Activated CD4-positive, alpha-beta T cell treated with anti-CD3 and anti-CD28 coated beads for 36 hours (primary cell): ENCODE measurements at regions not wholly inside any gene's neighbourhood (a gene's known extent, or its start where the extent isn't known, plus 50 kb on each side); places are given as distances from the start of the nearest gene placed in this dataset.

Experiments
- ATAC-seq: fragments of 200-7000 bp; cut with Tn5 transposase; one replicate; pipeline ENCODE4 v1.10.0; 2021; ENCODE audit warnings: mild to moderate bottlenecking, moderate library complexity
- CTCF ChIA-PET: fragments of 350-600 bp; sonication (Branson Sonifier 250); formaldehyde crosslinking; loops from one replicate; lab custom pipeline; 2021; ENCODE audit warnings: antibody characterized with exemption; lab: Charles Lee
- POLR2A ChIA-PET: fragments of 350-600 bp; sonication (Branson Sonifier 250); formaldehyde crosslinking; loops from one replicate; lab custom pipeline; 2021; ENCODE audit warnings: antibody characterized with exemption, inconsistent platforms; lab: Charles Lee
- DNase-seq: peaks from one replicate; pipeline ENCODE4 v3.0.0-alpha.2; 2020
- H3K27ac Mint-ChIP-seq: one replicate; pipeline ENCODE4 v1.8.0; 2021; ENCODE audit warnings: mixed read lengths
- H3K27me3 Mint-ChIP-seq: one replicate; pipeline ENCODE4 v1.8.0; 2021; ENCODE audit warnings: mixed read lengths
- H3K36me3 Mint-ChIP-seq: one replicate; pipeline ENCODE4 v1.8.0; 2021; ENCODE audit warnings: low read depth, mixed read lengths
- H3K4me1 Mint-ChIP-seq: one replicate; pipeline ENCODE4 v1.8.0; 2021; ENCODE audit warnings: mixed read lengths
- H3K4me3 Mint-ChIP-seq: one replicate; pipeline ENCODE4 v1.8.0; 2021; ENCODE audit warnings: mild to moderate bottlenecking, moderate library complexity, mixed read lengths
- H3K9me3 Mint-ChIP-seq: one replicate; pipeline ENCODE4 v1.8.0; 2021; ENCODE audit warnings: low read depth, mixed read lengths
- intact Hi-C, 2 experiments: fragments of 100-400 bp; cut with DNase I in 1 of 2; cut with micrococcal nuclease in 1 of 2; formaldehyde crosslinking; loops; one replicate each; pipeline versions ENCODE4 v1.14.2 to v1.15.1; 2022 to 2024; cut with DNase I, micrococcal nuclease

DNA sequence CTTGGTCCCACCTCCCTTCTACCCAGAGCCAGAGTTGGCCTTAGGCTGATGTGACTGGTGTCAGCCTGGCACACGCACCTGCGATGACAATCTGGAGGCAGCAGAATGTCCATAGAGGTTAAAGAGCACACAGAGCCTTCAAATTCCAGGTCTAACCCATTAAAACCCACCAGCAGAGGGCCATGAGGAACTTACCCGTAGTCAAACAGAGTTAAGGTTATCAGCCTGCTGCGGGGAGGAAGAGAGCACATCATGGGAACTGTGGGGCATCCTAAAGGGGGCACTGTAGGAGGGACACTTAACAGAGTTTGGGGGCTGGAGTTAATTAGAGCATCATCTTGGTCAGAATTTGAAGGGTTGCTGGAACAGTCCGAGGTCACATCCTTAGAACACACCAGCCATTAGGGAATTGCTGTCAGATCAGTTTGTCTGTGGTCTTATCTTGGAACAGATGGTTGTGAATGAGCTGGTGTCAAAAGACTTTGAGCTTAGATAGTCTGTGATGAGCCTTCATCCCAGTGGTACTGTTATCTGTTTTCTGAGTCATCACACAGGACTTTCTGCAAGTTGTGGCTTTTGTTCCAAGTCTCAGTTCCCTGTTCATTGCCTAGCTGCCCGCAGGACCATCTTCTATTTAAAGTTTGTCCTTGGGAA is 248.6 kb downstream of the LOXHD1 start:
- no peak overlapping the region for H3K27ac Mint-ChIP-seq
- no peaks in the 10 kb centered on the region for H3K9me3 Mint-ChIP-seq
- no peak overlapping the region for H3K4me3 Mint-ChIP-seq
- POLR2A ChIA-PET = no interaction called here
- H3K27me3 Mint-ChIP-seq = peaks cover 4% of the 10 kb centered on the region
- no peaks in the 10 kb centered on the region for H3K4me1 Mint-ChIP-seq
- DNase-seq = no peak
- CTCF ChIA-PET = no interaction called here
- no peaks in the 10 kb centered on the region for H3K36me3 Mint-ChIP-seq
- no peak for ATAC-seq
- intact Hi-C loops = loop anchor here in 1 of 2 experiments (10.0 kb wide), 1 partner anchor 246 kb away; the partner anchor contains the start of gene LOXHD1

DNA sequence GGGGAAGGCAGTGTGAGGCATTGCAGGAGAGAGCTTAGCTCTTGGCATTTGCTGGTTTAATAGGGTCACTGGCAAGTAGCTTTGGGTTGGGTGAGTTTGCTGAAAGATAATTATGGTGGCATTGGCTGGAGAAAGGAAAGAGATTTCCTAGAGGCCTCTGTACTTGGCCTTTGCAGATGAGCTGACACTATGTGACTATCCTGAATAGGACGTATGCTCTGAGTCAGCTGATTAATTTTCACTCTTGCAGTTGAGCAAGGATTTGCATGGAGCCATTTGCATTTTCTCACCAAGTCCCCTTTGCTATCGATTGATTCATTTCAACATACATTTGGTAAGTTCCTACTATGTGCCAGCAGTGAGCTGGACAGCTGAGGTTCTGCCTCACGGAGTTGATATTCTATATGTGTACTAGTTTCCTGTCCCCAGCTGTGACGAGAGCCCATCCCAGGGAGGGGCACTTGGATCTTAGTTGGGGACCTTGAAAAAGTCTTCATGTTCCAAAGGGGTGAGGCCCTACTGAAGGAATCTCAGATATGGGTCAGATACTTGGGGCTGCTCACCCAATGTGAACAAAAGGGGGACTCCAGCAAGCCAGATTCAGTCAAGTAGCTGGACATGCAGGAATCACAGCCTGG is 245.7 kb downstream of the LOXHD1 start:
- Mint-ChIP-seq H3K36me3 (no peaks in the 10 kb centered on the region), H3K27ac (no peak overlapping the region), H3K27me3 (peaks cover 2% of the 10 kb centered on the region), H3K9me3 (no peaks in the 10 kb centered on the region), H3K4me3 (no peak overlapping the region), H3K4me1 (no peaks in the 10 kb centered on the region)
- ChIA-PET POLR2A (no interaction called here), CTCF (interaction anchor here (1.0 kb wide), 1 partner anchor 247 kb away, joined by 3 read pairs; no protein-coding TSS in a partner anchor)
- no peak for ATAC-seq
- no peak for DNase-seq
- intact Hi-C loops = no loop called here

- Mint-ChIP-seq H3K9me3 (no peaks in the 10 kb centered on the region), H3K4me3 (no peak overlapping the region), H3K27ac (no peak overlapping the region), H3K4me1 (no peaks in the 10 kb centered on the region), H3K36me3 (no peaks in the 10 kb centered on the region), H3K27me3 (peaks cover 2% of the 10 kb centered on the region)
- DNase-seq (no peak), ATAC-seq (no peak)
- intact Hi-C loops = no loop called here
- ChIA-PET POLR2A (no interaction called here), CTCF (interaction anchor here (1.3 kb wide), 1 partner anchor 26 kb away, joined by 3 read pairs; no protein-coding TSS in a partner anchor)
Measured at GRCh38 chr18:46411867-46412690, 244.9 kb downstream of the LOXHD1 start.

DNA sequence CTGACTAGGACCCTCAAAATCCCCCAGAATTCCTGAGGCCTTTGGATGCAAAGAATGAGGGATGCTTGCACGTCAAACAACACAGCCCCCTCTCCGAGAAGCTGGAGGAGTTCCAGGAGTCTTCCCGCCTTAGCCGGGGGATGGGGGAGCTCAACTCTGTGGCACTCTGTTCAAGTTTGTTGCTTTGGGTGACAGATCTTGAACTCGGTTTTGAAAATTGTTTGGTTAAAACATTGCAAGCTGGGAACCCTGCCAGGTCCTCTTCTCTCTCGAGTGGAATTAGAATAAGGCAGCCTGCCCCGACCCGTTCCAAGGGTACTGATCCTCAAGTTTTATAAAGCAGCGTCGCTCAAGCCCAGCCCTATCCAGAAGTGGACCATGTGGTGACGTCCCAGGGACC is 244.1 kb downstream of the LOXHD1 start:
- no peak for DNase-seq
- no peak overlapping the region for H3K4me3 Mint-ChIP-seq
- no peaks in the 10 kb centered on the region for H3K9me3 Mint-ChIP-seq
- no peaks in the 10 kb centered on the region for H3K36me3 Mint-ChIP-seq
- POLR2A ChIA-PET = no interaction called here
- no peaks in the 10 kb centered on the region for H3K27me3 Mint-ChIP-seq
- ATAC-seq = no peak
- no peaks in the 10 kb centered on the region for H3K4me1 Mint-ChIP-seq
- H3K27ac Mint-ChIP-seq = no peak overlapping the region
- intact Hi-C loops = no loop called here
- CTCF ChIA-PET = interaction anchor here (1.3 kb wide), 1 partner anchor 27 kb away, joined by 3 read pairs; no protein-coding TSS in a partner anchor

GRCh38 chr18:46413684-46414083 is 243.3 kb downstream of the LOXHD1 start:
- no peaks in the 10 kb centered on the region for H3K9me3 Mint-ChIP-seq
- no peaks in the 10 kb centered on the region for H3K36me3 Mint-ChIP-seq
- no peak overlapping the region for H3K4me3 Mint-ChIP-seq
- intact Hi-C loops = no loop called here
- no peak for ATAC-seq
- H3K27me3 Mint-ChIP-seq = no peaks in the 10 kb centered on the region
- ChIA-PET CTCF (no interaction called here), POLR2A (no interaction called here)
- H3K27ac Mint-ChIP-seq = no peak overlapping the region
- no peaks in the 10 kb centered on the region for H3K4me1 Mint-ChIP-seq
- DNase-seq = no peak

GRCh38 chr18:46414863-46415262 is 242.2 kb downstream of the LOXHD1 start:
- CTCF ChIA-PET = no interaction called here
- no peaks in the 10 kb centered on the region for H3K9me3 Mint-ChIP-seq

GRCh38 chr18:46415532-46416252 is 241.3 kb downstream of the LOXHD1 start:
- Mint-ChIP-seq H3K4me3 (no peak overlapping the region), H3K27ac (no peak overlapping the region), H3K27me3 (no peaks in the 10 kb centered on the region), H3K9me3 (no peaks in the 10 kb centered on the region), H3K4me1 (no peaks in the 10 kb centered on the region), H3K36me3 (no peaks in the 10 kb centered on the region)
- POLR2A ChIA-PET = no interaction called here
- intact Hi-C loops = no loop called here
- ATAC-seq = no peak
- DNase-seq = no peak
- CTCF ChIA-PET = interaction anchor here (0.6 to 0.7 kb wide), 3 partner anchors 14 to 134 kb away, joined by 3 read pairs; no protein-coding TSS in a partner anchor

More at GRCh38 chr18:46414863-46415262, 242.2 kb downstream of the LOXHD1 start:
- Mint-ChIP-seq H3K27ac (no peak overlapping the region), H3K4me3 (no peak overlapping the region), H3K36me3 (no peaks in the 10 kb centered on the region), H3K4me1 (no peaks in the 10 kb centered on the region), H3K27me3 (no peaks in the 10 kb centered on the region)
- ATAC-seq = no peak
- POLR2A ChIA-PET = no interaction called here
- intact Hi-C loops = no loop called here
- no peak for DNase-seq

DNA sequence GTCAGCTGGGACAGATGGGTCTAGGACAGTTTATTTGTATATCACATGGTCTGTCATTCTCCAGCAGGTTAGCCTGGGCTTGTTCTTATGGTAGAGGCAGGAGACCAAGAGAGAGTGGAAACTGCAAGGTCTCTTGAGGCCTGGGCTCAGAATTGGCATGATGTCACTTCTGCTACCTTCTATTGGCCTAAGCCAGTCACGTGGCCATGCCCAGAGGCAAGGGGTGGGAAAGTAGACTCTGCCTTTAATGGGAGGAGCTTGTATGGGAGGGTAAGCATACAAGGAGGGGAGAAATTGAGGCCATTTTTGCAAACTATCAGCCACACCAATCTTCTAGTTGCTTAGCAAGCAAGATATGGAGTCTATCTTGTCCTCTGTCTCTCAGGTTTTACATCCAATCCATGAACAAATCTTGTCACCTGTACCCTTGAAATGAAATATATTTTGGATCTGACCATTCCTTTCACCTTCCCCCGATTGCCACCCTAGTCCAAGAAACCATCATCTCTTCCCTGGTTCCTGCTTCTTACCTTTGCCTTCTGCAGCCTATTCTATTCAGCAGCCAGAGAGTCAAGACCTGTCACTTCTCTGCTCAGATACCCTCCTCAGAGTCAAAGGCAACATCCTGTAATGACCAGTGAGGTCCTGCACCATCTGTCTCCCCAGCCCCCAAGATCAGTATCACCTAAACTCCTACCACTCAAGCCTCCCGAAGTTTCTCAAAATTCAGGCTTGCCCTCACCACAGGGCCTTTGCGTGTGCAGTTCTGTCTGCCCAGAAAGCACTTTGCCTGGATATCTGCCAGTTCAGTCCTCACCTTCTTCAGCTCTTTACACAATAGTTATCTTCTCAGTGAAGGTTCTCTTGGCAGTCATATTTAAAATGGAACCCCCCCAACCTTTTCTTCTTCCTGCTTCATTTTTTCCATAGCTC is 240.0 kb downstream of the LOXHD1 start:
- Mint-ChIP-seq H3K36me3 (no peaks in the 10 kb centered on the region), H3K9me3 (no peaks in the 10 kb centered on the region), H3K27ac (no peak overlapping the region), H3K4me1 (peaks cover under 1% of the 10 kb centered on the region), H3K4me3 (no peak overlapping the region), H3K27me3 (no peaks in the 10 kb centered on the region)
- DNase-seq = peak; percentile 17
- peak; percentile 75 for ATAC-seq
- ChIA-PET CTCF (interaction anchor here (0.6 kb wide), 2 partner anchors 129 to 533 kb away, joined by 3 read pairs; no protein-coding TSS in a partner anchor), POLR2A (no interaction called here)
- intact Hi-C loops = no loop called here

DNA sequence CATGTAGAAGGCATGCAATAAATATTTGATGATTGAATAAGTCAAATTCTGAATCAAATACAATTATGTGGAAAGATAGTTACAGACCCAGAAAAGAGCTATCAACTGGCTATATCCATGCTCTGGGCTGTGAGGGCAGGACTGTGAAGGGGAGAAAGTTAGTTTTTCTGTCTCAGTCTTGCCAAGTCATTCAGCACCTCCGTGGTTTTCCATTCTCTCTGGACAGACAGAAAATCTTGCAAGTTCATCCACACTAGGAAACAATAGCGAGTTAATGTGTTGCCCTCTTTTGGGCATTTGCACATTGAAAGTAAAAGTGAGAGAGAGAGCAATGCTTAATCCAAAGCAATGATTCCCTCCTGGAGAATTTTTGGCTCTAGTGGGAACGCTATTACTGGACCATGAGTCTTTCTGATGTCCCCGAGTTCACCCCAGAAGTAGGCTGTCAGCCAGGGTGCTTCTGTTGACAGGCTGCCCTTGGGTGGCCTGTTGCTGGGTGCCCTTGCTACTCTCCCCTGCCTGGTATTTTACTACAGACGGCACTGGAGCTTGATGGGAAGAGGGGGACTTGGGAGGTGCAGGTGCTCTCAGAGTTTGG is 238.3 kb downstream of the LOXHD1 start:
- no peak overlapping the region for H3K27ac Mint-ChIP-seq
- H3K36me3 Mint-ChIP-seq = no peaks in the 10 kb centered on the region
- intact Hi-C loops = no loop called here
- CTCF ChIA-PET = no interaction called here
- H3K27me3 Mint-ChIP-seq = no peaks in the 10 kb centered on the region
- H3K9me3 Mint-ChIP-seq = no peaks in the 10 kb centered on the region
- POLR2A ChIA-PET = no interaction called here
- ATAC-seq (no peak), DNase-seq (no peak)
- no peak overlapping the region for H3K4me3 Mint-ChIP-seq
- peaks cover 2% of the 10 kb centered on the region for H3K4me1 Mint-ChIP-seq
